Colonic mucosa (tissue), 4 donors: ENCODE measurements at regions not wholly inside any gene's neighbourhood (a gene's known extent, or its start where the extent isn't known, plus 50 kb on each side); places are given as distances from the start of the nearest gene placed in this dataset.

ENCODE experiments used
- DNase-seq: peaks from one replicate; pipeline ENCODE4 v3.0.0-alpha.2; 2020
- H3K27ac ChIP-seq: fragments of 200-600 bp; one replicate; pipeline ENCODE4 v1.8.0; 2021
- H3K27me3 ChIP-seq: fragments of 200-600 bp; one replicate; pipeline ENCODE4 v1.8.0; 2021
- H3K36me3 ChIP-seq: fragments of 200-600 bp; one replicate; pipeline ENCODE4 v1.8.0; 2021
- H3K4me1 ChIP-seq: fragments of 200-600 bp; one replicate; pipeline ENCODE4 v1.8.0; 2021; ENCODE audit warnings: mild to moderate bottlenecking
- H3K4me3 ChIP-seq: fragments of 200-600 bp; one replicate; pipeline ENCODE4 v1.8.0; 2021
- H3K9ac ChIP-seq, 2 donors: one replicate each; pipeline ENCODE4 v1.7.0; 2013; ENCODE audit warnings: control low read depth in 2 of 2, low read depth in 2 of 2, low read length in 2 of 2
- H3K9me3 ChIP-seq: fragments of 200-600 bp; one replicate; pipeline ENCODE4 v1.8.0; 2021
- CTCF ChIP-seq: fragments of 200-600 bp; IDR thresholded peaks from one replicate; pipeline ENCODE4 v1.8.0; 2022; ENCODE audit warnings: antibody characterized with exemption, mild to moderate bottlenecking
- intact Hi-C: fragments of 100-400 bp; cut with DNase I; formaldehyde crosslinking; loops from one replicate; pipeline ENCODE4 v1.14.1; 2022
- donor health status: healthy.
- donor health status: DM: no; HTN: no; CAD: no.
- donor health status: DM: no; HTN: no; CAD: no.

- DNase-seq, result no peak
- H3K27ac ChIP-seq, result no peak overlapping the region
- H3K4me3 ChIP-seq, result no peak overlapping the region
- H3K36me3 ChIP-seq, result no peaks in the 10 kb centered on the region
- H3K9me3 ChIP-seq, result no peaks in the 10 kb centered on the region
- no peaks in the 10 kb centered on the region for H3K27me3 ChIP-seq
- no peak for TF ChIP-seq CTCF
- no peak overlapping the region for H3K9ac ChIP-seq
- no peaks in the 10 kb centered on the region for H3K4me1 ChIP-seq
- intact Hi-C loops, result no loop called here
These were observed 107.4 kb upstream of the BARHL2 start for GRCh38 chr1:90824551-90824950.

- H3K36me3 ChIP-seq, result no peaks in the 10 kb centered on the region
- H3K4me3 ChIP-seq, result no peak overlapping the region
- intact Hi-C loops, result no loop called here
- no peaks in the 10 kb centered on the region for H3K9me3 ChIP-seq
- no peak overlapping the region for H3K9ac ChIP-seq
- TF ChIP-seq CTCF, result no peak
- no peaks in the 10 kb centered on the region for H3K4me1 ChIP-seq
- DNase-seq, result no peak
- H3K27me3 ChIP-seq, result no peaks in the 10 kb centered on the region
- no peak overlapping the region for H3K27ac ChIP-seq
These were observed 106.6 kb upstream of the BARHL2 start for GRCh38 chr1:90823686-90824085.

- Histone ChIP-seq H3K27me3 (no peaks in the 10 kb centered on the region), H3K27ac (no peak overlapping the region), H3K36me3 (no peaks in the 10 kb centered on the region), H3K9ac (no peak overlapping the region), H3K9me3 (no peaks in the 10 kb centered on the region), H3K4me1 (no peaks in the 10 kb centered on the region), H3K4me3 (no peak overlapping the region)
- no peak for DNase-seq
- TF ChIP-seq CTCF, result no peak
- intact Hi-C loops, result no loop called here
These were observed 104.8 kb upstream of the BARHL2 start for GRCh38 chr1:90821788-90822359.

- no peak for TF ChIP-seq CTCF
- H3K27ac ChIP-seq, result no peak overlapping the region
- H3K36me3 ChIP-seq, result no peaks in the 10 kb centered on the region
- no peak overlapping the region for H3K4me3 ChIP-seq
- no peak overlapping the region for H3K9ac ChIP-seq
- intact Hi-C loops, result no loop called here
- H3K4me1 ChIP-seq, result no peaks in the 10 kb centered on the region
- no peak for DNase-seq
- no peaks in the 10 kb centered on the region for H3K27me3 ChIP-seq
- no peaks in the 10 kb centered on the region for H3K9me3 ChIP-seq
These were observed 104.2 kb upstream of the BARHL2 start for GRCh38 chr1:90821152-90821787.

GRCh38 chr1:90820745-90821144 lies 103.6 kb upstream of the BARHL2 start:
- Histone ChIP-seq H3K4me3 (no peak overlapping the region), H3K27me3 (no peaks in the 10 kb centered on the region), H3K9me3 (no peaks in the 10 kb centered on the region), H3K36me3 (no peaks in the 10 kb centered on the region), H3K4me1 (no peaks in the 10 kb centered on the region), H3K9ac (no peak overlapping the region), H3K27ac (no peak overlapping the region)
- TF ChIP-seq CTCF, result no peak
- intact Hi-C loops, result no loop called here
- DNase-seq, result no peak
